UCSD-AML1 (cell line): ENCODE measurements at regions not wholly inside any gene's neighbourhood (a gene's known extent, or its start where the extent isn't known, plus 50 kb on each side); places are given as distances from the start of the nearest gene placed in this dataset.

Source experiments
- DNase-seq: peaks from one replicate; lab custom pipeline; 2025; ENCODE audit not compliant: unreplicated experiment; lab: John Stamatoyannopoulos, UW

- no peak for DNase-seq
These were observed 340.2 kb upstream of the CBLB start for GRCh38 chr3:106208967-106209366.

- no peak for DNase-seq
These were observed 340.7 kb upstream of the CBLB start for GRCh38 chr3:106209482-106209881.

GRCh38 chr3:106210923-106211322 is 342.1 kb upstream of the CBLB start:
- DNase-seq: no peak

GRCh38 chr3:106212665-106213222 is 343.9 kb upstream of the CBLB start:
- DNase-seq: no peak

GRCh38 chr3:106213954-106214353 is 345.1 kb upstream of the CBLB start:
- DNase-seq: no peak

GRCh38 chr3:106214641-106215040 is 345.8 kb upstream of the CBLB start:
- no peak for DNase-seq

GRCh38 chr3:106215047-106215446 is 346.2 kb upstream of the CBLB start:
- DNase-seq: no peak

GRCh38 chr3:106217745-106218144 is 348.9 kb upstream of the CBLB start:
- DNase-seq: no peak

GRCh38 chr3:106227068-106227467 is 358.3 kb upstream of the CBLB start:
- no peak for DNase-seq

- DNase-seq: no peak
These were observed 359.5 kb upstream of the CBLB start for GRCh38 chr3:106228271-106228670.

GRCh38 chr3:106229495-106230278 is 360.9 kb upstream of the CBLB start:
- DNase-seq: no peak

- DNase-seq: no peak
These were observed 362.3 kb upstream of the CBLB start for GRCh38 chr3:106231086-106231485.

GRCh38 chr3:106232956-106233355 is 364.1 kb upstream of the CBLB start:
- DNase-seq: no peak

GRCh38 chr3:106239195-106239697 is 370.4 kb upstream of the CBLB start:
- no peak for DNase-seq

- no peak for DNase-seq
These were observed 372.8 kb upstream of the CBLB start for GRCh38 chr3:106241593-106241992.

GRCh38 chr3:106242781-106243180 is 374.0 kb upstream of the CBLB start:
- no peak for DNase-seq

GRCh38 chr3:106245400-106245799 is 376.6 kb upstream of the CBLB start:
- no peak for DNase-seq

GRCh38 chr3:106247902-106248684 is 379.3 kb upstream of the CBLB start:
- DNase-seq: no peak

- no peak for DNase-seq
These were observed 380.3 kb upstream of the CBLB start for GRCh38 chr3:106249159-106249558.

GRCh38 chr3:106249981-106250380 is 381.2 kb upstream of the CBLB start:
- no peak for DNase-seq

- no peak for DNase-seq
These were observed 382.5 kb upstream of the CBLB start for GRCh38 chr3:106251160-106251892.
